OCI-LY7 (cell line): ENCODE measurements at regions not wholly inside any gene's neighbourhood (a gene's known extent, or its start where the extent isn't known, plus 50 kb on each side); places are given as distances from the start of the nearest gene placed in this dataset.

Experiments
- BruUV-seq: library from RNA; stranded (reverse); fragments of 400-500 nt; replicated peaks from 2 replicates; lab custom pipeline; 2021; lab: Mats Ljungman, UMichigan
- CTCF ChIA-PET: fragments of 300-600 bp; sonication (Branson Sonifier 250); formaldehyde crosslinking; loops from one replicate; lab custom pipeline; 2022; ENCODE audit warnings: antibody characterized with exemption; ENCODE audit not compliant: unreplicated experiment; lab: Charles Lee
- POLR2A ChIA-PET: fragments of 300-600 bp; sonication (Branson Sonifier 250); formaldehyde crosslinking; loops from one replicate; lab custom pipeline; 2022; ENCODE audit warnings: antibody characterized with exemption; lab: Charles Lee
- DNase-seq: peaks from one replicate; pipeline ENCODE4 v3.0.0-alpha.2; 2015; ENCODE audit warnings: low spot score
- H2AFZ ChIP-seq: fragments of 200-600 bp; sonication (generic), shearing (Covaris generic); 2 replicates; pipeline ENCODE4 v1.6.1; 2014; ENCODE audit warnings: mild to moderate bottlenecking, antibody characterized with exemption, low read length, moderate library complexity
- H3K27ac ChIP-seq: fragments of 200-600 bp; sonication (generic); 2 replicates; pipeline ENCODE4 v1.5.1; 2014; ENCODE audit warnings: mixed run types, low read depth, mild to moderate bottlenecking, moderate library complexity, low read length, inconsistent platforms; ENCODE audit not compliant: poor library complexity, severe bottlenecking
- H3K36me3 ChIP-seq: fragments of 200-600 bp; sonication (generic); 2 replicates; pipeline ENCODE4 v1.6.1; 2014; ENCODE audit warnings: mild to moderate bottlenecking, antibody characterized with exemption, low read length, moderate library complexity, mixed read lengths; ENCODE audit not compliant: insufficient read depth
- H3K4me1 ChIP-seq: fragments of 200-600 bp; sonication (generic); 2 replicates; pipeline ENCODE4 v1.5.1; 2014; ENCODE audit warnings: mild to moderate bottlenecking, low read length; ENCODE audit not compliant: insufficient read depth, poor library complexity, severe bottlenecking
- H3K4me2 ChIP-seq: fragments of 200-600 bp; sonication (generic); 2 replicates; pipeline ENCODE4 v1.6.1; 2014; ENCODE audit warnings: mild to moderate bottlenecking, low read length
- H3K4me3 ChIP-seq: fragments of 200-600 bp; sonication (generic); 2 replicates; pipeline ENCODE4 v1.5.1; 2014; ENCODE audit warnings: mild to moderate bottlenecking, low read depth, low read length; ENCODE audit not compliant: poor library complexity, severe bottlenecking
- H3K79me2 ChIP-seq: fragments of 200-600 bp; sonication (generic); 2 replicates; pipeline ENCODE4 v1.6.1; 2016; ENCODE audit warnings: low read depth, mild to moderate bottlenecking, low read length, moderate library complexity, mixed read lengths; ENCODE audit not compliant: insufficient read depth
- H3K9me2 ChIP-seq: fragments of 200-600 bp; sonication (generic); 2 replicates; pipeline ENCODE4 v1.6.1; 2016; ENCODE audit warnings: mild to moderate bottlenecking, low read length, mixed read lengths; ENCODE audit not compliant: insufficient read depth
- H3K9me3 ChIP-seq: fragments of 200-600 bp; sonication (generic); 2 replicates; pipeline ENCODE4 v1.6.1; 2014; ENCODE audit warnings: mild to moderate bottlenecking, mixed run types, low read length, mixed read lengths
- H4K20me1 ChIP-seq: fragments of 200-600 bp; sonication (generic); 2 replicates; pipeline ENCODE4 v1.6.1; 2014; ENCODE audit warnings: mild to moderate bottlenecking, antibody characterized with exemption, low read length, moderate library complexity, mixed read lengths; ENCODE audit not compliant: insufficient read depth
- EZH2phosphoT487 ChIP-seq: fragments of 200-600 bp; sonication (generic); IDR thresholded peaks from 2 replicates; pipeline ENCODE4 v1.6.1; 2018; ENCODE audit warnings: low read depth, borderline replicate concordance, mild to moderate bottlenecking, mixed run types, antibody characterized with exemption, low read length, moderate library complexity, mixed read lengths
- intact Hi-C: fragments of 100-400 bp; cut with micrococcal nuclease; formaldehyde crosslinking; loops from one replicate; pipeline ENCODE4 v1.10.0; 2022; ENCODE audit not compliant: unreplicated experiment
- TF ChIP-seq, protein P1 (sequence below): fragments of 200-600 bp; sonication (generic); conservative IDR thresholded peaks from 2 replicates; pipeline ENCODE4 v1.5.1; 2014; ENCODE audit warnings: mild to moderate bottlenecking, antibody characterized with exemption, low read length, moderate library complexity, mixed read lengths

DNA sequence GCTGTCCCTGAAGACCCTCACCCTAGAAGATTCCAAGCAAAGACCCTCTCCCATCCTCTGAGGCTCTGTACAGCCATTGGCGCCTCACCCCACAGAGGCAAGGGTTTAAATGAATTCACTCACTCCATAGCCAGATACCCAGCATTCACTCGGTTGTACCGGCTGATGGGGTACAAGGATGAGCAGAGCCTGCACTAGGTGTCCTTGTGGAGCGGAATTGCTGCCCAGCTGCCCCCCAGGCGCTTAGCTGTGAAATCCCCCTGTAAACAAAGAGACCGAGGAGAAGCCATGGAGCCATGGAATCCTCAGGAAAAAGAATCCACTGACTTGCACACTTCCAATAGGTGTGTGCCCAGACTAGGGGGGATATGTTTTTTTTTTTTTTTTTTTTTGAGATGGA is 117.3 kb downstream of the SHANK2 start:
- ChIA-PET POLR2A (no interaction called here), CTCF (no interaction called here)
- no peaks in the 10 kb centered on the region for H3K79me2 ChIP-seq
- intact Hi-C loops = no loop called here
- no peaks in the 10 kb centered on the region for H3K36me3 ChIP-seq
- H3K27ac ChIP-seq = no peak overlapping the region
- DNase-seq = no peak
- no peak overlapping the region for H2AFZ ChIP-seq
- TF ChIP-seq EZH2phosphoT487 = no peak
- TF ChIP-seq, protein P1, sequence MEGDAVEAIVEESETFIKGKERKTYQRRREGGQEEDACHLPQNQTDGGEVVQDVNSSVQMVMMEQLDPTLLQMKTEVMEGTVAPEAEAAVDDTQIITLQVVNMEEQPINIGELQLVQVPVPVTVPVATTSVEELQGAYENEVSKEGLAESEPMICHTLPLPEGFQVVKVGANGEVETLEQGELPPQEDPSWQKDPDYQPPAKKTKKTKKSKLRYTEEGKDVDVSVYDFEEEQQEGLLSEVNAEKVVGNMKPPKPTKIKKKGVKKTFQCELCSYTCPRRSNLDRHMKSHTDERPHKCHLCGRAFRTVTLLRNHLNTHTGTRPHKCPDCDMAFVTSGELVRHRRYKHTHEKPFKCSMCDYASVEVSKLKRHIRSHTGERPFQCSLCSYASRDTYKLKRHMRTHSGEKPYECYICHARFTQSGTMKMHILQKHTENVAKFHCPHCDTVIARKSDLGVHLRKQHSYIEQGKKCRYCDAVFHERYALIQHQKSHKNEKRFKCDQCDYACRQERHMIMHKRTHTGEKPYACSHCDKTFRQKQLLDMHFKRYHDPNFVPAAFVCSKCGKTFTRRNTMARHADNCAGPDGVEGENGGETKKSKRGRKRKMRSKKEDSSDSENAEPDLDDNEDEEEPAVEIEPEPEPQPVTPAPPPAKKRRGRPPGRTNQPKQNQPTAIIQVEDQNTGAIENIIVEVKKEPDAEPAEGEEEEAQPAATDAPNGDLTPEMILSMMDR = no peak
- no peaks in the 10 kb centered on the region for H3K9me3 ChIP-seq
- no peaks in the 10 kb centered on the region for H3K9me2 ChIP-seq
- no peaks in the 10 kb centered on the region for H3K4me1 ChIP-seq
- no peaks in the 10 kb centered on the region for H4K20me1 ChIP-seq
- no peak overlapping the region for H3K4me2 ChIP-seq
- no peak overlapping the region for H3K4me3 ChIP-seq
- no TSS peak for BruUV-seq

DNA sequence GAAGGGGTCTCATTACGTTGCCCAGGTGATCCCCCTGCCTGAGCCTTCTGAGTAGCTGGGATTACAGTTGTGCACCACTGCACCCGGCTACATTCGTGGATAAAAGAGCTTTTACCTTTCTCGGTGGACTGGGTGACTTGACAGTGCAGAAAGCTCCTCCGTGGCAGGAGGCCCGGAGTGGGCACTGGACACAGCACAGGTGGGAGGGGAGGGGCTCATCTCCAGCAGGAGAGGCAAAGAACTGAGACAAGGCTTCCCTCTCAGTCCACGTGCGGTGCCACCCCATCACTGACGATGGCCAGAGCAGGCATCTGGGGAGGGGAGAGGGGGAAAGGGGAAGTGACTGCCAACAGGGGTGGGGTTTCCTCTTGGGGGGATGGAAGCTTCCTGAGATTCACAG is 118.4 kb downstream of the SHANK2 start:
- Histone ChIP-seq H3K36me3 (no peaks in the 10 kb centered on the region), H3K4me2 (no peak overlapping the region), H4K20me1 (no peaks in the 10 kb centered on the region), H3K9me3 (no peaks in the 10 kb centered on the region), H2AFZ (no peak overlapping the region), H3K4me1 (no peaks in the 10 kb centered on the region), H3K4me3 (no peak overlapping the region), H3K9me2 (no peaks in the 10 kb centered on the region), H3K79me2 (no peaks in the 10 kb centered on the region), H3K27ac (no peak overlapping the region)
- intact Hi-C loops = no loop called here
- no peak for DNase-seq
- ChIA-PET CTCF (no interaction called here), POLR2A (no interaction called here)
- BruUV-seq = no TSS peak
- TF ChIP-seq, protein P1 = no peak
- no peak for TF ChIP-seq EZH2phosphoT487

DNA sequence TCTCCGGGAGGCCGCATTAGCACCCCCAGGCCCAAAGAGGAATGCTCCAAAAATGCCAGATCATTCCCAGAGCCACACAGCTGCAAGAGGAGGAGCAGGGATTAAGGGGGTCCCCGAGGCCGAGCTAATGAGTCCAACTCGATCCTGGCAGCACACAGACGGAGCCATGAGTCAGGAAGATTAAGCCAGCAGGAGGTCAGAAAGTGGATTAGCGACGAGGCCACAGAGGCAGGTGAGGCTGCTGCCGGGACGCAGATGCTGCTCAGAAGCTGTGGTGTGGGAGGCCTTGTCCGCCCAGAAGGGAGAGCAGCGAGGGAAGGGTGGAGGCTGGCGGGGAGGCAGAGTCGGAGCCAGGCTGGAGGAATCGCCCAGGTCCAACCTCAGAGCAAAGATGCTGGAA is 120.5 kb downstream of the SHANK2 start:
- H3K4me2 ChIP-seq = no peak overlapping the region
- TF ChIP-seq, protein P1 = no peak
- TF ChIP-seq EZH2phosphoT487 = no peak
- H2AFZ ChIP-seq = no peak overlapping the region
- CTCF ChIA-PET = no interaction called here
- no TSS peak for BruUV-seq
- intact Hi-C loops = no loop called here
- H3K9me2 ChIP-seq = no peaks in the 10 kb centered on the region
- POLR2A ChIA-PET = no interaction called here
- no peaks in the 10 kb centered on the region for H3K4me1 ChIP-seq
- H3K27ac ChIP-seq = no peak overlapping the region
- H3K9me3 ChIP-seq = no peaks in the 10 kb centered on the region
- no peaks in the 10 kb centered on the region for H4K20me1 ChIP-seq
- no peaks in the 10 kb centered on the region for H3K79me2 ChIP-seq
- no peak for DNase-seq
- H3K4me3 ChIP-seq = no peak overlapping the region
- H3K36me3 ChIP-seq = no peaks in the 10 kb centered on the region
